Progenitor cell of endocrine pancreas (in vitro differentiated cells): ENCODE measurements at regions not wholly inside any gene's neighbourhood (a gene's known extent, or its start where the extent isn't known, plus 50 kb on each side); places are given as distances from the start of the nearest gene placed in this dataset.

Experiments used
- DNase-seq: peaks from one replicate; pipeline ENCODE4 v3.0.0; 2021; ENCODE audit warnings: low spot score; ENCODE audit not compliant: unreplicated experiment
- H3K27ac Mint-ChIP-seq: 2 replicates; pipeline ENCODE4 v1.8.0; 2021; ENCODE audit warnings: mild to moderate bottlenecking, moderate library complexity, mixed read lengths
- H3K27me3 Mint-ChIP-seq: 2 replicates; pipeline ENCODE4 v1.8.0; 2021; ENCODE audit warnings: mixed read lengths
- H3K36me3 Mint-ChIP-seq: 2 replicates; pipeline ENCODE4 v1.8.0; 2022; ENCODE audit warnings: mixed read lengths; ENCODE audit not compliant: insufficient read depth
- H3K4me1 Mint-ChIP-seq: 2 replicates; pipeline ENCODE4 v1.8.0; 2021; ENCODE audit warnings: low read depth, mixed read lengths
- H3K4me3 Mint-ChIP-seq: 2 replicates; pipeline ENCODE4 v1.8.0; 2021; ENCODE audit warnings: low read depth, mild to moderate bottlenecking, moderate library complexity, mixed read lengths
- H3K9me3 Mint-ChIP-seq: 2 replicates; pipeline ENCODE4 v1.8.0; 2021; ENCODE audit warnings: low read depth, mixed read lengths
- TF ChIP-seq, protein P1 (sequence below): fragments of 200-600 bp; sonication (generic); IDR thresholded peaks from one replicate; pipeline ENCODE4 v1.5.0; 2021; ENCODE audit warnings: antibody characterized with exemption, mild to moderate bottlenecking; ENCODE audit not compliant: unreplicated experiment

DNA sequence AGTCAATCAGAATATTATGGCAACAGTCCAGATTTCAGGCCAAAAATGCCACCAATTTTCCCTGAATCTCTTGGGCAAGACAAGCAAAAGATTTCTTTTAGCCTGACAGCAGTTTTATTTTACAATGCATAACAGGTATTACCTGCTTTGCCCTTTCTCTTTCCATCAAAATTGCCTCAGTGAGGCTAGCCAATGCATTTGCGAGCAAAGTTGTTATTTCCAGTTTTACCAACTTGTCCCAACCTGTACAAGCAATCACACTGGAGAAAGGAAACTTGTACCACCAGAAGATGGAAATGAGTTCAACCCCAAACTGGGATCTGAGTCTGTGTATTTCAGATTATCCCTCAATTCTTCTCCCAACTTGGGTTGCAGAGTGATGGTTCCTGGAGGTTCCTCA is 279.9 kb upstream of the CDYL start:
- H3K4me1 Mint-ChIP-seq: peaks cover 7% of the 10 kb centered on the region
- no peak overlapping the region for H3K27ac Mint-ChIP-seq
- TF ChIP-seq, protein P1, sequence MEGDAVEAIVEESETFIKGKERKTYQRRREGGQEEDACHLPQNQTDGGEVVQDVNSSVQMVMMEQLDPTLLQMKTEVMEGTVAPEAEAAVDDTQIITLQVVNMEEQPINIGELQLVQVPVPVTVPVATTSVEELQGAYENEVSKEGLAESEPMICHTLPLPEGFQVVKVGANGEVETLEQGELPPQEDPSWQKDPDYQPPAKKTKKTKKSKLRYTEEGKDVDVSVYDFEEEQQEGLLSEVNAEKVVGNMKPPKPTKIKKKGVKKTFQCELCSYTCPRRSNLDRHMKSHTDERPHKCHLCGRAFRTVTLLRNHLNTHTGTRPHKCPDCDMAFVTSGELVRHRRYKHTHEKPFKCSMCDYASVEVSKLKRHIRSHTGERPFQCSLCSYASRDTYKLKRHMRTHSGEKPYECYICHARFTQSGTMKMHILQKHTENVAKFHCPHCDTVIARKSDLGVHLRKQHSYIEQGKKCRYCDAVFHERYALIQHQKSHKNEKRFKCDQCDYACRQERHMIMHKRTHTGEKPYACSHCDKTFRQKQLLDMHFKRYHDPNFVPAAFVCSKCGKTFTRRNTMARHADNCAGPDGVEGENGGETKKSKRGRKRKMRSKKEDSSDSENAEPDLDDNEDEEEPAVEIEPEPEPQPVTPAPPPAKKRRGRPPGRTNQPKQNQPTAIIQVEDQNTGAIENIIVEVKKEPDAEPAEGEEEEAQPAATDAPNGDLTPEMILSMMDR: no peak
- no peak for DNase-seq
- H3K36me3 Mint-ChIP-seq: peaks cover 2% of the 10 kb centered on the region
- no peaks in the 10 kb centered on the region for H3K27me3 Mint-ChIP-seq
- no peak overlapping the region for H3K4me3 Mint-ChIP-seq
- peaks cover 2% of the 10 kb centered on the region for H3K9me3 Mint-ChIP-seq

DNA sequence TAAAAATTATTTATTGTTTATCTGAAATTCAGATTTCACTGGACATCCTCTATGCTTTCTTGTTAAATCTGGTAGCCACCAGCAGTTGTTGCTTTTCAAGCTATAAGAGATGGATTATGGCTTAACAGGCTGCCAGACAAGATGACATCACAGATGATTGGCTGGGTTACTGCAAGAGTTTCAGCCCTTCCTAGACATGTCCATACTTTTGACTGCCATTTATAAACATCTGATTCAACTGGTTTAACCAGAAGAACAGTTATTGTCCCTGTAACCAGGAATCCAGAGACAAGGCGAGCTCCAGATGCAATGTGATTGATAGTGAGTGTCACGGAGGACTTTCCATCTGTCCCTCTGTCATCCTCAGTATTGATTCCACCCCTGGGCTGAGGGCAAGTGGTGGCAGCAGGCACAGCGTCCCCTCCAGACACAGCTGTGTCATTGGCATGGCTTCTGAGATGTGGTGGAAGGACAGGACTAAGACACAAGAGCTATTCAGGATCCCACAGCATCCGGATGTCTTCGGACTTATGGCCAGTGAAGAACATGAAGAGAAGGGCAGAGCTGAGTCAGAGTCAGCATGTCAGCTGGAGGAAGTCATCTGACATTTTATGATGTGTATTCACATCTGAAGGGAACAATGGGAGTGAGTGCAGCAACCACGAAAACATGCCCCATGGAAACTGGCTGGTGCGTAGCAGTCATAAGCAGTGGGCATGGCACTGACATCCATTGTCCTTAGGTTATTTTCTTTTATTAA is 284.5 kb upstream of the CDYL start:
- Mint-ChIP-seq H3K4me1 (peaks cover 23% of the 10 kb centered on the region), H3K27me3 (no peaks in the 10 kb centered on the region), H3K9me3 (peaks cover 23% of the 10 kb centered on the region), H3K4me3 (no peak overlapping the region), H3K36me3 (peaks cover 10% of the 10 kb centered on the region), H3K27ac (no peak overlapping the region)
- DNase-seq: no peak
- TF ChIP-seq, protein P1: no peak

DNA sequence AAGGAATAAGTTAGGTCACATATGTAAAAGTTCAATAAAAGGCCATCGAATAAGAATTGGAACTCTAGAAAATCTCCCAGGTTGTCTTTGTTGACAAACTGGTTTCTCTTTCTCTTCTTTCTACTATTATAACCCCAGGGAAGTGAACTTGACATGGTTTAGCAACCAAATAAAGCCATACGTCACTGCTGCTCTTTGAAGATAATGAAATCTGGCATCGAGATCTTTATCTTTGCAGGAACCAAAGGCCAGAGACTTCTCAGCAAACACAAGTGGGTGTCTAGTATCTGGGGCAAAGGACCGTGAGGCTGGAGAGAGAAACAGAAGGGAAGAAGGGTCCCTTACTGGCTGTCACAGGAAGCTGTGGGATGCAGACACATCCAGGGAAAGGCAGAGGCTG is 286.7 kb upstream of the CDYL start:
- H3K36me3 Mint-ChIP-seq: peaks cover 10% of the 10 kb centered on the region
- peak overlapping the region; percentile 39 for H3K27ac Mint-ChIP-seq
- TF ChIP-seq, protein P1: no peak
- peaks cover 23% of the 10 kb centered on the region for H3K9me3 Mint-ChIP-seq
- H3K4me1 Mint-ChIP-seq: peaks cover 32% of the 10 kb centered on the region
- H3K27me3 Mint-ChIP-seq: no peaks in the 10 kb centered on the region
- DNase-seq: no peak
- no peak overlapping the region for H3K4me3 Mint-ChIP-seq

DNA sequence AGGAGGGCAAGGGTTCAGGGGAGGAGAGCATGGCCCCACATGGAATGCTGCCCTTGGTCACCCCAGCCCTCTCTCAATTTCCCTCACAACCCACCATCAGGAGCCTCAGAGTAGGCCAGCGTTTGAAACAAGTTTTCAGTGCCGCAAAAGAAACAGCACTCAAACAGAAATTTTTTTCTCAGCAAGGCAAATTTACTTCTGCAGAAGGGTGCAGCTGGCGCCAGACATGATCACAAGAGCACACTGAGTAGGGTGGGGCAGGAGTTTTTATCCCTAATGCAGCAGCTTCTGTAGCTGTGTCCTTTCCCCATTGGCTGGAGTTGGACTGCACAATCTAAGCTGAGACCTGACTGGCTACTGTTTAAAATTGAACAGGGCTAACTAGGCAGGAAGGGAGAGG is 287.8 kb upstream of the CDYL start:
- peaks cover 23% of the 10 kb centered on the region for H3K9me3 Mint-ChIP-seq
- H3K27ac Mint-ChIP-seq: no peak overlapping the region
- H3K36me3 Mint-ChIP-seq: peaks cover 10% of the 10 kb centered on the region
- DNase-seq: no peak
- H3K4me3 Mint-ChIP-seq: no peak overlapping the region
- peaks cover 28% of the 10 kb centered on the region for H3K4me1 Mint-ChIP-seq
- TF ChIP-seq, protein P1: no peak
- H3K27me3 Mint-ChIP-seq: no peaks in the 10 kb centered on the region

DNA sequence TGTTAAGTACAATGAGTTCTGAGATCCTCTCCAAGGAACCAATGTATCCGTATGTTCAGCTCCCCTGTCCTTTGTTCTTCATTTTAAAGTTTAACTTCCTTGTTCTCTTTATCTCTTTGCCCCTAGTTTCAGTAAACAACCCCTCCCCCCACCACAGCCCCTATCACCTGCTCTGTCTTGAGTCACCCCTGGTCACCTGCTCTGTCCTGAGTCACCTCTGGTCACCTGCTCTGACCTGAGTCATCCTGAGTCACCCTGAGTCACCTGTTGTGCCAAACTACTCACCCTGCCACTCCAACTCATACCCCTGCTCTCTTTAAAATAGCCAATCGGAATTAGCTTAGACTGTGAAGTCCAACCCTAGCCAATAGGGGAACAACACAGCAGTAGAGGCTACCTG is 288.7 kb upstream of the CDYL start:
- H3K4me1 Mint-ChIP-seq: peaks cover 28% of the 10 kb centered on the region

More for the DNA sequence above, 288.7 kb upstream of the CDYL start:
- H3K9me3 Mint-ChIP-seq: peaks cover 23% of the 10 kb centered on the region
- H3K36me3 Mint-ChIP-seq: peaks cover 10% of the 10 kb centered on the region
- DNase-seq: no peak
- H3K27me3 Mint-ChIP-seq: no peaks in the 10 kb centered on the region
- H3K27ac Mint-ChIP-seq: peak overlapping the region; percentile 89
- TF ChIP-seq, protein P1: no peak
- peak overlapping the region; percentile 43 for H3K4me3 Mint-ChIP-seq
